GM23248 (cell line): ENCODE measurements at regions not wholly inside any gene's neighbourhood (a gene's known extent, or its start where the extent isn't known, plus 50 kb on each side); places are given as distances from the start of the nearest gene placed in this dataset.

Experiments
- EZH2 ChIP-seq: fragments of 200-600 bp; sonication (generic); IDR thresholded peaks from 2 replicates; pipeline ENCODE4 v1.6.1; 2018; ENCODE audit warnings: antibody characterized with exemption, mild to moderate bottlenecking; ENCODE audit not compliant: insufficient read depth, poor library complexity, severe bottlenecking
- EZH2phosphoT487 ChIP-seq: fragments of 200-600 bp; sonication (generic); IDR thresholded peaks from 2 replicates; pipeline ENCODE4 v1.6.1; 2018; ENCODE audit warnings: antibody characterized with exemption, moderate library complexity, mild to moderate bottlenecking, low read depth; ENCODE audit not compliant: insufficient read depth

DNA sequence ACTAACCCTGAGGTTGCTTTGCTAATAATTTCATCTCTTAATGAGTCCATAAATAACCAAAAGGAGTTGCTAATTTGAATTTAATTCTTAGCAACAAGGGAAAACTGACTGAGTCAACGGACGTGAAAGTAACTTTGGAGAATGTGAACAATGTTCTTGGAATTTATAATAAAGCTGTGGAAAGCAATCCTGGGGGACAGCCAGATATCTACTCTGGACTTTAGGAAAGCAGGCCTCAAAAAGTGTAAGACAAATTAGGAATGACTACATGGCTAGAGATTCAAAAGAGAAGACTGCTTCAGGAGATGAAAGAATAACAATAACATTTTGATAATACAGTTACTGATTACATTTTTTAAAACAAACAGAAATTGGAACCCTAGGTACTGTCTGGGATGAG lies 318.4 kb upstream of the COL8A1 start:
- TF ChIP-seq EZH2phosphoT487 (no peak), EZH2 (no peak)
